Putamen (tissue), 1 donor: ENCODE measurements at regions not wholly inside any gene's neighbourhood (a gene's known extent, or its start where the extent isn't known, plus 50 kb on each side); places are given as distances from the start of the nearest gene placed in this dataset.

Source experiments
- DNase-seq: peaks from one replicate; pipeline ENCODE4 v3.0.0-alpha.2; 2016; ENCODE audit warnings: low spot score

- DNase-seq = no peak
Observed at GRCh38 chr11:110928391-110928790, 216.2 kb upstream of the ARHGAP20 start.

- DNase-seq = peak; percentile 47
Observed at GRCh38 chr11:110921742-110922521, 209.7 kb upstream of the ARHGAP20 start.

GRCh38 chr11:110919241-110919922 lies 207.1 kb upstream of the ARHGAP20 start:
- DNase-seq = no peak

- DNase-seq = no peak
Observed at GRCh38 chr11:110918351-110918750, 206.1 kb upstream of the ARHGAP20 start.

- no peak for DNase-seq
Observed at GRCh38 chr11:110912437-110912836, 200.2 kb upstream of the ARHGAP20 start.

- no peak for DNase-seq
Observed at GRCh38 chr11:110910384-110910783, 198.1 kb upstream of the ARHGAP20 start.

GRCh38 chr11:110909336-110909735 lies 197.1 kb upstream of the ARHGAP20 start:
- no peak for DNase-seq

- DNase-seq = peak; percentile 59
Observed at GRCh38 chr11:110908401-110909105, 196.3 kb upstream of the ARHGAP20 start.

- no peak for DNase-seq
Observed at GRCh38 chr11:110907629-110908028, 195.4 kb upstream of the ARHGAP20 start.

GRCh38 chr11:110903830-110904229 lies 191.6 kb upstream of the ARHGAP20 start:
- DNase-seq = no peak

- DNase-seq = no peak
Observed at GRCh38 chr11:110903378-110903777, 191.1 kb upstream of the ARHGAP20 start.

- DNase-seq = peak; percentile 77
Observed at GRCh38 chr11:110901441-110901840, 189.2 kb upstream of the ARHGAP20 start.

GRCh38 chr11:110900426-110900825 lies 188.2 kb upstream of the ARHGAP20 start:
- DNase-seq = no peak

GRCh38 chr11:110897035-110897434 lies 184.8 kb upstream of the ARHGAP20 start:
- no peak for DNase-seq

- DNase-seq = no peak
Observed at GRCh38 chr11:110896358-110896757, 184.1 kb upstream of the ARHGAP20 start.

GRCh38 chr11:110894224-110894623 lies 182.0 kb upstream of the ARHGAP20 start:
- no peak for DNase-seq

GRCh38 chr11:110892741-110893285 lies 180.6 kb upstream of the ARHGAP20 start:
- DNase-seq = no peak

- DNase-seq = no peak
Observed at GRCh38 chr11:110891411-110891810, 179.2 kb upstream of the ARHGAP20 start.

GRCh38 chr11:110890995-110891394 lies 178.8 kb upstream of the ARHGAP20 start:
- no peak for DNase-seq

GRCh38 chr11:110886288-110886970 lies 174.2 kb upstream of the ARHGAP20 start:
- no peak for DNase-seq

- DNase-seq = peak; percentile 12
Observed at GRCh38 chr11:110883256-110883655, 171.0 kb upstream of the ARHGAP20 start.

GRCh38 chr11:110878513-110878912 lies 166.3 kb upstream of the ARHGAP20 start:
- no peak for DNase-seq
